ENCODE measurements at regions not wholly inside any gene's neighbourhood (a gene's known extent, or its start where the extent isn't known, plus 50 kb on each side); places are given as distances from the start of the nearest gene placed in this dataset.

DNA sequence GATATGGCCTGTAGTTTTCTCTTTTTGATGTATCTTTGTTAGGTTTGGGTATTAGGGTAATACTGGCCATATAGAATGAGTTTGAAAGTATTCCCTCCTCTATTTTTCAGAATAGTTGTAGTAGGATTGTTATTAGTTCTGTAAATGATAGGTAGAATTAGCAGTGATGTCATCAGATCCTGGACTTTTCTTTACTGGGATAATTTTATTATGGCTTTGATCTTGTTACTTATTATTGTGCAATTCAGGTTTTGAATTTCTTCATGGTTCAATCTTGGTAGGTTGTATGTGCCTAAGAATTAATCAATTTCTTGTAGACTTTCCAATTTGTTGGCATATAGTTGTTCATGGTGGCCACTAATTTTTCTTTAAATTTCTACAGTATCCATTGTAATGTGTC, 916.6 kb downstream of the CCDC85A start:
- TF ChIP-seq, protein P1, sequence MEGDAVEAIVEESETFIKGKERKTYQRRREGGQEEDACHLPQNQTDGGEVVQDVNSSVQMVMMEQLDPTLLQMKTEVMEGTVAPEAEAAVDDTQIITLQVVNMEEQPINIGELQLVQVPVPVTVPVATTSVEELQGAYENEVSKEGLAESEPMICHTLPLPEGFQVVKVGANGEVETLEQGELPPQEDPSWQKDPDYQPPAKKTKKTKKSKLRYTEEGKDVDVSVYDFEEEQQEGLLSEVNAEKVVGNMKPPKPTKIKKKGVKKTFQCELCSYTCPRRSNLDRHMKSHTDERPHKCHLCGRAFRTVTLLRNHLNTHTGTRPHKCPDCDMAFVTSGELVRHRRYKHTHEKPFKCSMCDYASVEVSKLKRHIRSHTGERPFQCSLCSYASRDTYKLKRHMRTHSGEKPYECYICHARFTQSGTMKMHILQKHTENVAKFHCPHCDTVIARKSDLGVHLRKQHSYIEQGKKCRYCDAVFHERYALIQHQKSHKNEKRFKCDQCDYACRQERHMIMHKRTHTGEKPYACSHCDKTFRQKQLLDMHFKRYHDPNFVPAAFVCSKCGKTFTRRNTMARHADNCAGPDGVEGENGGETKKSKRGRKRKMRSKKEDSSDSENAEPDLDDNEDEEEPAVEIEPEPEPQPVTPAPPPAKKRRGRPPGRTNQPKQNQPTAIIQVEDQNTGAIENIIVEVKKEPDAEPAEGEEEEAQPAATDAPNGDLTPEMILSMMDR (IDR thresholded peaks at IDR 0.05) = no peak
- TF ChIP-seq POLR2A (IDR thresholded peaks at IDR 0.05) = no peak
